DMS153 (cell line): ENCODE measurements at regions not wholly inside any gene's neighbourhood (a gene's known extent, or its start where the extent isn't known, plus 50 kb on each side); places are given as distances from the start of the nearest gene placed in this dataset.
"Not testable (repeated sequence)": the region's sequence is repeated elsewhere in the genome, so short reads cannot be mapped to it uniquely, and the experiment has no call there.

Experiments
- DNase-seq: peaks from one replicate; lab custom pipeline; 2025; lab: John Stamatoyannopoulos, UW

GRCh38 chr9:104269996-104270963 lies 176.2 kb downstream of the SMC2 start:
- DNase-seq = no peak

DNA sequence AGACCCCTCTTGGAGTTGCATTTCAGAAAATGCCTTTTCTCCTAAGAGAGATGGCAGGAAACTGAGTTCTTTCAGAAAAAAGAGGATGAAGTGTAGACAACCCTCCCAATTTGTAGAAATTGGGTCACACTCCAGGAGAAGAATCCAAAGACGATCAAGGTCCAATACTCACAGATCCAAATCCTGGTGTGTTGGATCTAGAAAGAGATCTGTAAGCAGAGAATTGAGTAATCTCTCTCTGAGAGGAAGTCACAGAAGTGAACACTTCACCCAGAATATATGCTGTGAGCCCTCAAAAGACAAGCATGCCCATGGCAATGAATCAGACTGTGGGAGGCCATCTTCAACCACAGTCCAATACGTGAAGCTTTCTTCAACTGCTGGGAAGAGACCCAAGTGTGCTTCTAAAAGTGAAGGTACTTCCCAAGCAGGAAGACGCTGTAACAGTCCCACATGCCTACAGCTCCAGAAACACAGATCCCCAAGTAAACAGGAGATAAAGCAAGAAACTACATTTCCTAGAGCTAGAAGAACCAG lies 182.7 kb downstream of the SMC2 start:
- no peak for DNase-seq

- DNase-seq = no peak
Observed at GRCh38 chr9:104278929-104279496, 184.9 kb downstream of the SMC2 start.

- no peak for DNase-seq
Observed at GRCh38 chr9:104279535-104280177, 185.5 kb downstream of the SMC2 start.

DNA sequence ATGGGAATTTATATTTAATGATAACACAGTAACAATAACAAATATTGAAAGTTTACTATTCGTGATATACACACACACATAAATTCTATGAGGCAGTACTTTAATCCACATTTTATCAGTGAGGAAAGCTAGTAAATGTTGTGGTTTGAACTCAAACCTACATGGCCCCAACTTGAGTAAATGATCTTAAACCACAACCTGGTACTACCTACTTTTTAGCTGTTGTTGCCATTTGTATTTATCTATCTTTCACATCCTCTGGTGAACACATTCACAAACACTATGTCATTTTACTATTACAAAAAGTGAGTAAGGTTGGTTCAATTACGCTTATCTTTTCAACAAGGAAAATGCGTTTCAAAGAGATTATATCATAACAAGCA lies 186.1 kb downstream of the SMC2 start:
- no peak for DNase-seq

DNA sequence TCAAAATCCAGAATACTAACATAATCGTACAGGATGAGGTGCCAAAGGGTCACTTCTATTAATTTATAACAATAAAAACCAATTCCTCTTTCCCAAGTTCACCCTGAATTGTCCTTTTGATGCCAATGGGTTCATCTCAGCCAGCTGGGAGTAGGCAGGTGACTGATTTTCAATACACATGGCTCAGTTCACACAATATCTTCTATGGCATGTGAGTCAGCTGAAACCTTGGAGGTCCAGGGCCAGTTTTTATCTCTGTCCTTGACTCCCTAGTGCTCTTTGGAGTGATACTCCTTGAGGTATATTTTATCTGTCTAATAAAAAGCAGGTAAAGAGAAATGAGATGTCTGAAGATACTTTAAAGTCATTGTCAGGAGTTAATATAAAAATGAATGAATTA lies 186.6 kb downstream of the SMC2 start:
- no peak for DNase-seq

DNA sequence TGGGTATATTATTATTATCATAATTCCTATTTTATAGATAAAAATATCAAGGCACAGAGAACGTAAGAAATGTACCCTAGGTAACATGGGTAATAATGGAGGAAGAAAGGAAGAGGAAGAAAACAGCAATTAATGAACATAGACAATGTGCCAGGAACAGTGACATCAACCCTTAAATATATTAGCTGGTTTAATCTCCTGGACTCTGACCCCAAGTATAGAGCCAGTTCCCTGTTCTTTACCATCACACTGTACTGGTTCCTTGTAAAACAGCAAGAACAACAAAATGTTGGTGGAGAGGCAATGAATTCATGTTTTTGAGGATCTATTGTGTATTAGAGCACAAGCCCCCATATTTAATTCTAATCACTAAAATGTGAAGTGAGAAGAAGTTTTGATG lies 192.1 kb downstream of the SMC2 start:
- no peak for DNase-seq

GRCh38 chr9:104286799-104287198 lies 192.7 kb downstream of the SMC2 start:
- DNase-seq = no peak

GRCh38 chr9:104287253-104287878 lies 193.3 kb downstream of the SMC2 start:
- no peak for DNase-seq

DNA sequence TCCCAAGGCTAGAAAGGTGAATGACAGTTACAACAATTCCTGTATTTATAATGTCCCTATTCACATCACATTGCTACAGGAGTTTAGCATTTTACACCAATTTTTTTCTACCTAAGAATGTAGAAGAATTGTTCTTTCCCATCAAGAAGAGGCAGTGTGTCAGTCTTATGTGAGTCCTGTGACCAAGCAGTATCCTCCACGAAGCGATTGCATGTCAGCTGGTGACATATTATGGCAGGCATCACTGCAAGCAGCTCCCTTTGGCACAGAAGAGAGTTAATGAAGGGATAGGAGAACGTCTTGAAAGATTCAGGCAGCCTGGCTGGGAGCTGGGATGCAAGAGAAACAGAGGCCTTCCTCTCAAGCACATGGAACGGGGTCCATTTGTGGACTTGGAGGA lies 199.8 kb downstream of the SMC2 start:
- no peak for DNase-seq

GRCh38 chr9:104300124-104300523 lies 203.9 kb upstream of the OR13F1 start:
- DNase-seq = no peak

GRCh38 chr9:104301755-104302154 lies 202.3 kb upstream of the OR13F1 start:
- DNase-seq = peak; percentile 73

DNA sequence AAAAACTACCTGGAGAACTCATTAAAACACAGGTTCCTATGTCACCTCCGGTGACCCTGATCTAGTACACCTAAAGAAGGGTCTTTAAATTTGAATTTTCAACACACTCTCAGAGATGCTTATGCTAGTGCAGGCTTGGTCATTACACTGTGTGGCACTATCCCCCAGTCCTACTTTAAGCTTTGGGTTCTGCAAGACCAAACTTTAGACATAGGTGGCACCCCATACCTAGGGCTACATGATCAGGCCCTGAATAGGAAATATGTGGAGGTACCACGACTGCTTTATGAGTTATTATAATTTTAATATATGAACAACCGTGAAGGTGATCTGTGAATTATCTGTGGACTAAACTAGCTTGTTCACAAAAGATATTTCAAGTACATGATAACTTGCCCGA lies 201.3 kb upstream of the OR13F1 start:
- DNase-seq = no peak

- DNase-seq = no peak
Observed at GRCh38 chr9:104304925-104305324, 199.1 kb upstream of the OR13F1 start.

GRCh38 chr9:104313396-104314110 lies 190.5 kb upstream of the OR13F1 start:
- DNase-seq = peak; percentile 37

DNA sequence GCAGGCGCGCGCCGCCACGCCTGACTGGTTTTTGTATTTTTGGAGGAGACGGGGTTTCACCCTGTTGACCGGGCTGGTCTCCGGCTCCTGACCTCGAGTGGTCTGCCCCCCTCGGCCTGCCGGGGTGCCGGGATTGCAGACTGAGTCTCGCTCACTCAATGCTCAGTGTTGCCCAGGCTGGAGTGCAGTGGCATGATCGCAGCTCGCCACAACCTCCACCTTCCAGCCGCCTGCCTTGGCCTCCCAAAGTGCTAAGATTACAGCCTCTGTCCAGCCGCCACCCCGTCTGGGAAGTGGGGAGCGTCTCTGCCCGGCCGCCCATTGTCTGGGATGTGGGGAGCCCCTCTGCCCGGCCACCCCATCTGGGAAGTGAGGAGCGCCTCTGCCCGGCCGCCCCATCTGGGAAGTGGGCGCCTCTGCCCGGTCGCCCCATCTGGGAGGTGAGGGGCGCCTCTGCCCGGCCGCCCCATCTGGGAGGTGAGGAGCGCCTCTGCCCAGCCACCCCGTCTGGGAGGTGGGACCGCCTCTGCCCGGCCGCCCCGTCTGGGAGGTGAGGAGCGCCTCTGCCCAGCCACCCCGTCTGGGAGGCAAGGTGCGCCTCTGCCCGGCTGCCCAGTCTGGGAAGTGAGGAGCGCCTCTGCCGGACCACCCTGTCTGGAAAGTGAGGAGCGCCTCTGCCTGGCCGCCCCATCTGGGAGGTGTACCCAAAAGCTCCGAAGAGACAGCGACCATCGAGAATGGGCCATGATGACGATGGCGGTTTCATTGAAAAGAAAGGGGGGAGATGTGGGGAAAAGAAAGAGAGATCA lies 187.7 kb upstream of the OR13F1 start:
- not testable (repeated sequence) for DNase-seq

DNA sequence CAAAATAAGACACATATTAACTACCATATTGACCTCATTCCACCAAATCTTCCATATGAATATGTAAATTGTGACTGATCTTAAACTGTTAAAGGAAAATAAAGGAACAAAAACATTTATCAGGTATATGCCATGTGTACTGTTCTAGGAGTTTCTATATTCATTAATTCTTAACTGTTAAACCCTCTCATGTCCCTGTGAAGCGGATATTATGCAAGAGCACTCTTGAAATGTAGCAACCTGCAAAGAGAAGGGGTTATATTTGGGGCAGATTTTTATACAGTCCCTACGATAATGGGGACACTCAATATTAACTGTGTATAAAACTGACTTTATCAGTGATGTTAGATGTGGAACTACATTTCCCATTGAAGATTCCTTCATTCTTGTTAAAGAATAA lies 184.9 kb upstream of the OR13F1 start:
- DNase-seq = peak; percentile 54

GRCh38 chr9:104319685-104320084 lies 184.4 kb upstream of the OR13F1 start:
- peak; percentile 97 for DNase-seq

GRCh38 chr9:104322596-104322995 lies 181.5 kb upstream of the OR13F1 start:
- no peak for DNase-seq

DNA sequence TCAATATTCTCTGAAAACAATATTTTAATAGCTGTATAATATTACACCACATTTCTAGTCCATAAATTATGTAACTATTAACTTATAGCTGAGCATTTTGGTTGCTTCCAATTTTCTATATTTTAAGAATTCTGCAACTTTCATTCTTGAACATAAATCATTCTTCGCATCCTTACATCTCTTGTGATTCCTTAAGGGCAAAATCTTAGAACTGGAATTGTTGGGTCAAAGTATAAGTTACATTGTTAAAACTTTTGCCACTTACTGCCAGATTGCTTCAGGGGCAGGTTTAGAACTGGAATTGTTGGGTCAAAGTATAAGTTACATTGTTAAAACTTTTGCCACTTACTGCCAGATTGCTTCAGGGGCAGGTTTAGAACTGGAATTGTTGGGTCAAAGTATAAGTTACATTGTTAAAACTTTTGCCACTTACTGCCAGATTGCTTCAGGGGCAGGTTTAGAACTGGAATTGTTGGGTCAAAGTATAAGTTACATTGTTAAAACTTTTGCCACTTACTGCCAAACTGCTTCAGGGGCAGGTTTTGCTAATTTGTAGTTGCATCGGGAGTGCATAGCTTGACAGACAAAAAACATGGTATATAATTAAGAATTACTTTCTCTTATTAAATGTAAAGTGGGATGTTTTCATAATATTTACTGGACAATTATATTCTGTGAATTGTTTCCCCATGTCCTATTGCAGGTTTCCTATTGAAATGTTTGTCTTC lies 179.9 kb upstream of the OR13F1 start:
- not testable (repeated sequence) for DNase-seq
